PC-3 (cell line): ENCODE measurements at regions not wholly inside any gene's neighbourhood (a gene's known extent, or its start where the extent isn't known, plus 50 kb on each side); places are given as distances from the start of the nearest gene placed in this dataset.

Experiments
- ATAC-seq: fragments of 200-7000 bp; cut with Tn5 transposase; 2 replicates; pipeline ENCODE4 v1.9.1; 2020; ENCODE audit warnings: mild to moderate bottlenecking, moderate library complexity
- BruUV-seq: library from RNA; stranded (reverse); fragments of 400-500 nt; replicated peaks from 2 replicates; lab custom pipeline; 2021; lab: Mats Ljungman, UMichigan
- CTCF ChIA-PET: fragments of 300-600 bp; sonication (Branson Sonifier 250); formaldehyde crosslinking; loops from one replicate; lab custom pipeline; 2022; ENCODE audit warnings: antibody characterized with exemption; lab: Charles Lee
- POLR2A ChIA-PET: fragments of 300-600 bp; sonication (Branson Sonifier 250); formaldehyde crosslinking; loops from one replicate; lab custom pipeline; 2022; ENCODE audit warnings: antibody characterized with exemption; ENCODE audit not compliant: unreplicated experiment; lab: Charles Lee
- DNase-seq: peaks from one replicate; pipeline ENCODE4 v3.0.0-alpha.2; 2015
- H2AFZ ChIP-seq: fragments of 300-600 bp; sonication (generic); 2 replicates; pipeline ENCODE4 v1.6.0; 2016; ENCODE audit warnings: antibody characterized with exemption, low read length
- H3F3A ChIP-seq: fragments of 300-600 bp; sonication (generic); one replicate; pipeline ENCODE4 v1.6.0; 2017; ENCODE audit warnings: antibody characterized with exemption, low read length, control low read depth, mild to moderate bottlenecking; ENCODE audit not compliant: unreplicated experiment
- H3K27ac ChIP-seq: fragments of 300-600 bp; sonication (generic); 2 replicates; pipeline ENCODE4 v1.5.1; 2016; ENCODE audit warnings: mild to moderate bottlenecking, low read length
- H3K27me3 ChIP-seq: fragments of 300-600 bp; sonication (generic); 2 replicates; pipeline ENCODE4 v1.6.1; 2016; ENCODE audit warnings: low read length, mixed read lengths
- H3K36me3 ChIP-seq: fragments of 300-600 bp; sonication (generic); 2 replicates; pipeline ENCODE4 v1.6.1; 2016; ENCODE audit warnings: low read depth, mixed run types, low read length, mixed read lengths
- H3K4me1 ChIP-seq: fragments of 300-600 bp; sonication (generic); 2 replicates; pipeline ENCODE4 v1.5.1; 2016; ENCODE audit warnings: low read length; ENCODE audit not compliant: insufficient read depth
- H3K4me2 ChIP-seq: fragments of 300-600 bp; sonication (generic); 2 replicates; pipeline ENCODE4 v1.6.0; 2016; ENCODE audit warnings: low read length
- H3K4me3 ChIP-seq: fragments of 300-600 bp; sonication (generic); 2 replicates; pipeline ENCODE4 v1.5.1; 2016; ENCODE audit warnings: mild to moderate bottlenecking, low read length, mixed read lengths
- H3K79me2 ChIP-seq: fragments of 300-600 bp; sonication (generic); 2 replicates; pipeline ENCODE4 v1.6.1; 2017; ENCODE audit warnings: low read length, mixed read lengths
- H3K9ac ChIP-seq: fragments of 300-600 bp; sonication (generic); 2 replicates; pipeline ENCODE4 v1.6.0; 2016; ENCODE audit warnings: mild to moderate bottlenecking, low read length
- H3K9me2 ChIP-seq: fragments of 300-600 bp; sonication (generic); replicated peaks from 2 replicates; pipeline ENCODE4 v1.6.1; 2016; ENCODE audit warnings: mixed run types, low read length, mixed read lengths
- H3K9me3 ChIP-seq: fragments of 300-600 bp; sonication (generic); 2 replicates; pipeline ENCODE4 v1.6.1; 2016; ENCODE audit warnings: low read length, mixed read lengths
- H4K20me1 ChIP-seq: fragments of 300-600 bp; sonication (generic); 2 replicates; pipeline ENCODE4 v1.6.1; 2016; ENCODE audit warnings: low read length, mixed read lengths
- CTCF ChIP-seq: fragments of 300-600 bp; sonication (generic); conservative IDR thresholded peaks from 2 replicates; pipeline ENCODE4 v1.5.1; 2017; ENCODE audit warnings: antibody characterized with exemption, low read depth, mild to moderate bottlenecking, low read length
- EZH2 ChIP-seq: fragments of 300-600 bp; sonication (generic); IDR thresholded peaks from one replicate; pipeline ENCODE4 v1.6.1; 2017; ENCODE audit warnings: antibody characterized with exemption, mild to moderate bottlenecking, low read length; ENCODE audit not compliant: unreplicated experiment
- EZH2phosphoT487 ChIP-seq: fragments of 300-600 bp; sonication (generic); IDR thresholded peaks from 2 replicates; pipeline ENCODE4 v1.6.1; 2018; ENCODE audit warnings: mild to moderate bottlenecking, antibody characterized with exemption, low read length, borderline replicate concordance
- intact Hi-C: fragments of 100-400 bp; cut with micrococcal nuclease; formaldehyde crosslinking; loops from 2 replicates; pipeline ENCODE4 v1.9.0; 2023

DNA sequence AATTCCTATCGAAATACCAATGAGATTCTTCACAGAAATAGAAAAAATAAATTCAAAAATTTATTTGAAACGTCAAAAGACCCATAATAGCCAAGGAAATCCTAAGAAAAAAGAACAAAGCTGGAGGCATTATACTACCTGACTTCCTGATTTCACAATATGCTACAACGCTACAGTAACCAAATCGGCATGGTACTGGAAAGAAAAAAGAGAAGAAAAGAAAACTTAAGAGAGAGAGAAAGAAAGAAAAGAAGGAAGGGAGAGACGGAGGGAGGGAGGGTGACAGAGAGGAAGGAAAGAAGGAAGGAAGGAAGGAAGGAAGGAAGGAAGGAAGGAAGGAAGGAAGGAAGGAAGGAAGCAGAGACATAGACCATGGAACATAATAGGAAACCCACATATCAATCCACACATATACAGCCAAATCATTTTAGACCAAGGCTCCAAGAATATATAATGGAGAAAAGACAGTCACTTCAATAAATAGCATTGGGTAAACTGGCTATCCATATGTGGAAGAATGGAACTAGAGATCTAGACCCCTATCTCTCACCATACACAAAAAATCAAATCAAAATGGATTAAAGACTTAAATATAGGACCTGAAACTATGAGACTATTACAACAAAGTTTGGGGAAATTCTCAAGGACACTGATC lies 118.6 kb upstream of the CNTN4 start:
- intact Hi-C loops = no loop called here
- no peaks in the 10 kb centered on the region for H3K9me2 ChIP-seq
- no peak for TF ChIP-seq EZH2
- TF ChIP-seq CTCF = no peak
- TF ChIP-seq EZH2phosphoT487 = no peak

DNA sequence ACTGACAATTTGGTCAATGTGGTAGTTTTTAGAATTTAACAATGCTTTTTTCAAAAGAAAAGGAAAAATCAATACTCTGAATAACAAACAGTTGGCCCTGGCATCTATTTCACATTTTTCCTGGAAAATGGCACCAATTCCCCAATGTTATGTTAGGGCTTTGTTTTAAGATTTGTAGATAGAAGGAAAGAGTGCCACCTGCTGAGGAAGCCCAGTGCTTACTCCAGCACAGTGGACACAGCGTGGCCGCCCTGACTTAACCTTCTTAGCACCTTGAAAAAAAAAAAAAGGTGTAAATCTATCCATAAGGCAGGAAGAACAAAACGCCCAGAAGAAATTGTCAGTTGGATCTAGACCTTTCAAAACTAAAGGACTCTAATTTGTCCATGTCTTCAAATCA lies 110.7 kb upstream of the CNTN4 start:
- intact Hi-C loops = no loop called here
- ChIA-PET POLR2A (no interaction called here), CTCF (no interaction called here)
- no peak for DNase-seq
- BruUV-seq = no TSS peak
- H3K9me3 ChIP-seq = peaks cover 40% of the 10 kb centered on the region
- no peaks in the 10 kb centered on the region for H4K20me1 ChIP-seq
- no peak overlapping the region for H3K9ac ChIP-seq
- no peaks in the 10 kb centered on the region for H3K27me3 ChIP-seq
- no peak overlapping the region for H2AFZ ChIP-seq
- TF ChIP-seq EZH2 (no peak), EZH2phosphoT487 (no peak), CTCF (no peak)
- H3K4me3 ChIP-seq = no peak overlapping the region
- no peak for ATAC-seq
- H3K4me1 ChIP-seq = no peaks in the 10 kb centered on the region
- H3K79me2 ChIP-seq = no peaks in the 10 kb centered on the region
- H3K27ac ChIP-seq = no peak overlapping the region
- H3F3A ChIP-seq = no peaks in the 10 kb centered on the region
- no peaks in the 10 kb centered on the region for H3K9me2 ChIP-seq
- H3K36me3 ChIP-seq = no peaks in the 10 kb centered on the region
- no peak overlapping the region for H3K4me2 ChIP-seq

More for the DNA sequence above, 118.6 kb upstream of the CNTN4 start:
- no peak for DNase-seq
- Histone ChIP-seq H3K79me2 (no peaks in the 10 kb centered on the region), H3K36me3 (no peaks in the 10 kb centered on the region), H3K4me2 (no peak overlapping the region), H3K4me3 (no peak overlapping the region), H4K20me1 (no peaks in the 10 kb centered on the region), H3K27ac (no peak overlapping the region), H2AFZ (no peak overlapping the region), H3K9ac (no peak overlapping the region), H3K27me3 (no peaks in the 10 kb centered on the region), H3F3A (no peaks in the 10 kb centered on the region), H3K4me1 (no peaks in the 10 kb centered on the region), H3K9me3 (peaks cover 19% of the 10 kb centered on the region)
- ChIA-PET CTCF (no interaction called here), POLR2A (no interaction called here)
- no peak for ATAC-seq
- no TSS peak for BruUV-seq

- H3K4me1 ChIP-seq = no peaks in the 10 kb centered on the region
- H3K27ac ChIP-seq = no peak overlapping the region
- H3K9me2 ChIP-seq = no peaks in the 10 kb centered on the region
- TF ChIP-seq EZH2phosphoT487 (no peak), EZH2 (no peak), CTCF (no peak)
- BruUV-seq = no TSS peak
- H3K36me3 ChIP-seq = no peaks in the 10 kb centered on the region
- no peak overlapping the region for H2AFZ ChIP-seq
- CTCF ChIA-PET = no interaction called here
- no peak for ATAC-seq
- H3K9me3 ChIP-seq = peaks cover 42% of the 10 kb centered on the region
- no peaks in the 10 kb centered on the region for H3K27me3 ChIP-seq
- H3K79me2 ChIP-seq = no peaks in the 10 kb centered on the region
- no peak overlapping the region for H3K9ac ChIP-seq
- H3K4me3 ChIP-seq = no peak overlapping the region
- POLR2A ChIA-PET = no interaction called here
- intact Hi-C loops = no loop called here
- DNase-seq = no peak
- H3F3A ChIP-seq = no peaks in the 10 kb centered on the region
- no peak overlapping the region for H3K4me2 ChIP-seq
- no peaks in the 10 kb centered on the region for H4K20me1 ChIP-seq
Observed at GRCh38 chr3:1998739-1999138, 99.9 kb upstream of the CNTN4 start.
